H1 (cell line): ENCODE measurements at regions not wholly inside any gene's neighbourhood (a gene's known extent, or its start where the extent isn't known, plus 50 kb on each side); places are given as distances from the start of the nearest gene placed in this dataset.

Experiments used
- CTCF ChIA-PET: fragments of 300-600 bp; sonication (Branson Sonifier 250); formaldehyde crosslinking; loops from one replicate; lab custom pipeline; 2021; ENCODE audit not compliant: partially characterized antibody; lab: Charles Lee
- POLR2A ChIA-PET: fragments of 300-600 bp; sonication (Branson Sonifier 250); formaldehyde crosslinking; loops from one replicate; lab custom pipeline; 2021; ENCODE audit warnings: inconsistent platforms; ENCODE audit not compliant: partially characterized antibody; lab: Charles Lee
- DNase-seq, 2 experiments: peaks; one replicate each; pipeline versions ENCODE4 v3.0.0 to v3.0.0-alpha.2; 2010 to 2022; ENCODE audit warnings: low spot score in 2 of 2, low read depth in 1 of 2, mixed read lengths in 1 of 2
- FAIRE-seq: peaks from 2 replicates; lab custom pipeline; 2011; peaks lifted over from hg19 to GRCh38; lab: Jason Lieb, UNC
- H2AFZ ChIP-seq: 2 replicates; pipeline ENCODE4 v1.8.1; 2012; ENCODE audit warnings: low read length, inconsistent platforms
- H2AK5ac ChIP-seq: 2 replicates; pipeline ENCODE4 v1.6.1; 2013; ENCODE audit warnings: low read depth, low read length
- H2BK120ac ChIP-seq: replicated peaks from 2 replicates; pipeline ENCODE3; 2013; ENCODE audit warnings: low read depth, low read length, inconsistent platforms
- H2BK12ac ChIP-seq: 2 replicates; pipeline ENCODE4 v1.6.1; 2013; ENCODE audit warnings: low read depth, low read length
- H2BK15ac ChIP-seq: 2 replicates; pipeline ENCODE4 v1.6.1; 2013; ENCODE audit warnings: low read length
- H2BK20ac ChIP-seq: 2 replicates; pipeline ENCODE4 v1.6.1; 2013; ENCODE audit warnings: low read length
- H2BK5ac ChIP-seq: 2 replicates; pipeline ENCODE4 v1.6.1; 2013; ENCODE audit warnings: low read depth, low read length
- H3K14ac ChIP-seq: 2 replicates; pipeline ENCODE4 v1.6.1; 2013; ENCODE audit warnings: inconsistent platforms; ENCODE audit not compliant: insufficient read length
- H3K18ac ChIP-seq: 2 replicates; pipeline ENCODE4 v1.6.1; 2013; ENCODE audit warnings: low read length; ENCODE audit errors: extremely low read depth
- H3K23ac ChIP-seq: 2 replicates; pipeline ENCODE4 v1.6.1; 2013; ENCODE audit warnings: inconsistent platforms; ENCODE audit not compliant: insufficient read length
- H3K23me2 ChIP-seq: 2 replicates; pipeline ENCODE4 v1.6.1; 2013; ENCODE audit warnings: low read depth, low read length
- H3K27ac ChIP-seq: 2 replicates; pipeline ENCODE4 v1.6.1; 2011; ENCODE audit warnings: low read depth, low read length, inconsistent platforms
- H3K27me3 ChIP-seq, 4 experiments: replicated peaks in 1 of 4; 1 replicate in 1 of 4; 2 replicates in 3 of 4; pipeline versions ENCODE4 v1.6.1 to v1.8.1; 2011 to 2013; ENCODE audit warnings: low read length in 3 of 4, mild to moderate bottlenecking in 3 of 4, inconsistent platforms in 2 of 4, mixed read lengths in 2 of 4, moderate library complexity in 1 of 4; ENCODE audit not compliant: control insufficient read depth in 3 of 4, insufficient read depth in 3 of 4; ENCODE audit errors: extremely low read depth in 1 of 4
- H3K36me3 ChIP-seq, 4 experiments: 2 replicates each; pipeline versions ENCODE4 v1.6.1 to v1.8.1; 2011 to 2013; ENCODE audit warnings: mild to moderate bottlenecking in 4 of 4, low read length in 3 of 4, moderate library complexity in 2 of 4, control low read depth in 1 of 4, inconsistent platforms in 1 of 4; ENCODE audit not compliant: insufficient read depth in 4 of 4, control insufficient read depth in 2 of 4
- H3K4ac ChIP-seq: replicated peaks from 2 replicates; pipeline ENCODE3; 2013; ENCODE audit warnings: low read length, low read depth, mixed read lengths, inconsistent platforms; ENCODE audit not compliant: insufficient read length
- H3K4me1 ChIP-seq, 4 experiments: replicated peaks in 1 of 4; 1 replicate in 1 of 4; 2 replicates in 3 of 4; pipeline versions ENCODE4 v1.6.1 to v1.8.1; 2011 to 2013; ENCODE audit warnings: low read length in 3 of 4, inconsistent platforms in 2 of 4, mixed read lengths in 1 of 4; ENCODE audit not compliant: insufficient read depth in 4 of 4, control insufficient read depth in 3 of 4
- H3K4me2 ChIP-seq, 2 experiments: 2 replicates each; pipeline versions ENCODE4 v1.6.1 to v1.8.1; 2011 to 2013; ENCODE audit warnings: low read depth in 2 of 2, low read length in 2 of 2, control low read depth in 1 of 2, inconsistent platforms in 1 of 2, mild to moderate bottlenecking in 1 of 2; ENCODE audit not compliant: insufficient read depth in 1 of 2
- H3K4me3 ChIP-seq, 4 experiments: fragments of 200-600, 300-600 bp in 1 of 4; sonication (generic), shearing (Covaris generic), sonication (Bioruptor Twin) in 1 of 4; 2 replicates each; pipeline versions ENCODE4 v1.5.1 to v1.8.1; 2011 to 2016; ENCODE audit warnings: low read length in 4 of 4, low read depth in 3 of 4, control low read depth in 2 of 4, inconsistent platforms in 2 of 4, mild to moderate bottlenecking in 2 of 4, mixed read lengths in 1 of 4, moderate library complexity in 1 of 4; ENCODE audit not compliant: insufficient read depth in 2 of 4; ENCODE audit errors: extremely low read depth in 1 of 4
- H3K56ac ChIP-seq: replicated peaks from 2 replicates; pipeline ENCODE3; 2013; ENCODE audit warnings: low read depth, mild to moderate bottlenecking, mixed read lengths, low read length, inconsistent platforms; ENCODE audit not compliant: insufficient read length
- H3K79me1 ChIP-seq: 2 replicates; pipeline ENCODE4 v1.6.1; 2013; ENCODE audit warnings: low read depth, low read length, control low read depth
- H3K79me2 ChIP-seq, 2 experiments: 2 replicates each; pipeline versions ENCODE4 v1.6.1 to v1.8.1; 2012 to 2013; ENCODE audit warnings: low read length in 2 of 2, mild to moderate bottlenecking in 2 of 2, inconsistent platforms in 1 of 2; ENCODE audit not compliant: insufficient read depth in 2 of 2, control insufficient read depth in 1 of 2
- H3K9ac ChIP-seq, 4 experiments: replicated peaks in 1 of 4; 1 replicate in 1 of 4; 2 replicates in 3 of 4; pipeline versions ENCODE4 v1.6.1 to v1.8.1; 2011 to 2013; ENCODE audit warnings: low read depth in 3 of 4, low read length in 3 of 4, control low read depth in 2 of 4, mild to moderate bottlenecking in 2 of 4, moderate library complexity in 2 of 4, inconsistent platforms in 1 of 4; ENCODE audit errors: extremely low read depth in 1 of 4
- H3K9me3 ChIP-seq, 2 experiments: 2 replicates each; pipeline versions ENCODE4 v1.6.1 to v1.8.1; 2012 to 2013; ENCODE audit warnings: mild to moderate bottlenecking in 2 of 2, moderate library complexity in 2 of 2, control low read depth in 1 of 2, inconsistent platforms in 1 of 2, low read depth in 1 of 2, low read length in 1 of 2, mixed read lengths in 1 of 2; ENCODE audit not compliant: insufficient read depth in 2 of 2
- H4K20me1 ChIP-seq, 2 experiments: replicated peaks in 1 of 2; 2 replicates each; pipeline versions ENCODE3 to v1.8.1; 2011 to 2013; ENCODE audit warnings: inconsistent platforms in 2 of 2, low read length in 2 of 2, mild to moderate bottlenecking in 1 of 2; ENCODE audit not compliant: insufficient read depth in 2 of 2, control insufficient read depth in 1 of 2
- H4K5ac ChIP-seq: 2 replicates; pipeline ENCODE4 v1.6.1; 2013; ENCODE audit warnings: low read length, low read depth, mixed read lengths, inconsistent platforms; ENCODE audit not compliant: insufficient read length
- H4K8ac ChIP-seq: 2 replicates; pipeline ENCODE4 v1.8.0; 2013; ENCODE audit warnings: mild to moderate bottlenecking, moderate library complexity, low read length, inconsistent platforms; ENCODE audit not compliant: insufficient read depth; ENCODE audit errors: extremely low read depth
- H4K91ac ChIP-seq: replicated peaks from 2 replicates; pipeline ENCODE3; 2013; ENCODE audit warnings: low read length, mixed read lengths, inconsistent platforms; ENCODE audit not compliant: insufficient read length
- CREB1 ChIP-seq: IDR thresholded peaks from 2 replicates; pipeline ENCODE4 v1.6.1; 2012; ENCODE audit warnings: inconsistent platforms
- EP300 ChIP-seq, 2 experiments: IDR thresholded peaks; 1 replicate in 1 of 2; 2 replicates in 1 of 2; pipeline ENCODE4 v1.6.1; 2011 to 2012; ENCODE audit warnings: low read depth in 2 of 2, low read length in 2 of 2, mild to moderate bottlenecking in 2 of 2, borderline replicate concordance in 1 of 2, inconsistent platforms in 1 of 2, moderate library complexity in 1 of 2
- JUND ChIP-seq: IDR thresholded peaks from 2 replicates; pipeline ENCODE4 v1.6.1; 2011; ENCODE audit warnings: mild to moderate bottlenecking, improper control_type of control experiment, low read length
- KDM1A ChIP-seq: fragments of 200-600, 300-600 bp; sonication (generic); IDR thresholded peaks from 2 replicates; pipeline ENCODE4 v1.7.1; 2016; ENCODE audit warnings: mild to moderate bottlenecking, low read length, borderline replicate concordance
- MAFK ChIP-seq: IDR thresholded peaks from 2 replicates; pipeline ENCODE4 v1.6.1; 2012; ENCODE audit warnings: low read depth, mild to moderate bottlenecking, improper control_type of control experiment, low read length
- POLR2A ChIP-seq, 2 experiments: IDR thresholded peaks; 1 replicate in 1 of 2; 2 replicates in 1 of 2; pipeline ENCODE4 v1.6.1; 2011; ENCODE audit warnings: low read depth in 2 of 2, low read length in 2 of 2, mild to moderate bottlenecking in 2 of 2; ENCODE audit errors: control extremely low read depth in 1 of 2
- RXRA ChIP-seq: IDR thresholded peaks from 2 replicates; pipeline ENCODE4 v1.6.1; 2011; ENCODE audit warnings: low read depth, mild to moderate bottlenecking, low read length, moderate library complexity; ENCODE audit not compliant: insufficient read depth
- SIX5 ChIP-seq: IDR thresholded peaks from 2 replicates; pipeline ENCODE4 v1.6.1; 2011; ENCODE audit warnings: mild to moderate bottlenecking, low read depth, low read length
- SP2 ChIP-seq: IDR thresholded peaks from 2 replicates; pipeline ENCODE4 v1.6.1; 2012; ENCODE audit warnings: mild to moderate bottlenecking, low read length, inconsistent platforms
- TAF1 ChIP-seq: IDR thresholded peaks from 2 replicates; pipeline ENCODE4 v1.6.1; 2011; ENCODE audit warnings: mild to moderate bottlenecking, low read depth, low read length
- WGBS, 2 experiments: shearing (Covaris generic) in 1 of 2; methylation state at CpG; one replicate each; pipeline versions ENCODE4 v1.1.6 to v1.1.7; 2013 to 2015; ENCODE audit warnings: low lambda C conversion rate in 2 of 2, mixed read lengths in 2 of 2, inconsistent platforms in 1 of 2, low coverage in 1 of 2, missing lambda C conversion rate in 1 of 2; ENCODE audit not compliant: insufficient replicate concordance in 2 of 2, insufficient coverage in 1 of 2, insufficient read length in 1 of 2; ENCODE audit errors: extremely low coverage in 1 of 2, missing lambda C conversion rate in 1 of 2; 5-methylcytosine and 5-hydroxymethylcytosine counted together
- TF ChIP-seq, protein P1 (sequence below): IDR thresholded peaks from 2 replicates; pipeline ENCODE4 v1.6.1; 2012; ENCODE audit warnings: inconsistent platforms
- TF ChIP-seq, protein P2 (sequence below), 3 experiments: IDR thresholded peaks; 1 replicate in 2 of 3; 2 replicates in 1 of 3; pipeline versions ENCODE4 v1.5.1 to v1.6.1; 2011; ENCODE audit warnings: low read length in 3 of 3, mild to moderate bottlenecking in 3 of 3, inconsistent platforms in 2 of 3, low read depth in 1 of 3, moderate library complexity in 1 of 3; ENCODE audit not compliant: insufficient read depth in 1 of 3; ENCODE audit errors: control extremely low read depth in 1 of 3
- TF ChIP-seq, protein P3 (sequence below): IDR thresholded peaks from 2 replicates; pipeline ENCODE4 v1.6.1; 2011; ENCODE audit warnings: low read depth, mild to moderate bottlenecking, low read length; ENCODE audit not compliant: insufficient read depth

DNA sequence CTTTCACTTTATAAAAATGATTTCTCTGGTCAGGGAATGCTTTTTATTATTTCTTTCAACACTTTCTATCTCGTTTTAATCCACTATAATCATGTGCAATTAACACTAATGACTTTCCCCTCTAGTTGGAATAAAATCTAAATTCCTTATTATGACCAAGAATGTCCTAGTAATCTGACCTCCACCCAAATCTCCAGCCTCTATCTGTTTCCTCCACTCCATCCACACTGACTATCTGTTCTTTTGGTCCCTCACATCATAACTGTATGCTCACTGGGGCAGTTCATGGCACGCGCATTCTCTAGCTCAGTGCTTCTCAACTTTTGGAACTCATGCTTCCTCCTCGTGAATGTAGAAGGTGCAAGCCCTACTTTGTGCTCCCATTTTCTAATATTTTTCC, 244.7 kb downstream of the POSTN start:
- Histone ChIP-seq H3K23me2 (no peaks in the 10 kb centered on the region), H3K4me2 (no peak overlapping the region), H4K91ac (no peak overlapping the region), H2AK5ac (no peak overlapping the region), H3K79me1 (no peaks in the 10 kb centered on the region), H4K20me1 (no peaks in the 10 kb centered on the region), H4K5ac (no peak overlapping the region), H3K9me3 (no peaks in the 10 kb centered on the region), H2BK12ac (no peak overlapping the region), H3K18ac (no peak overlapping the region), H3K4ac (no peak overlapping the region), H2BK15ac (no peak overlapping the region), H2BK120ac (no peak overlapping the region), H2BK5ac (no peak overlapping the region), H3K36me3 (no peaks in the 10 kb centered on the region), H3K14ac (no peak overlapping the region), H4K8ac (no peak overlapping the region), H3K56ac (no peak overlapping the region), H2AFZ (no peak overlapping the region), H3K27me3 (no peaks in the 10 kb centered on the region), H3K4me1 (no peaks in the 10 kb centered on the region), H3K4me3 (no peak overlapping the region), H2BK20ac (no peak overlapping the region), H3K9ac (no peak overlapping the region), H3K23ac (no peak overlapping the region), H3K79me2 (no peaks in the 10 kb centered on the region), H3K27ac (no peak overlapping the region)
- no peak for DNase-seq
- no peak for FAIRE-seq
- 86% methylated on average over 4 of the region's 4 CpGs; no CpG with 5 or more reads in 1 of the 2 experiments for WGBS, 2 experiments
- ChIA-PET POLR2A (no interaction called here), CTCF (no interaction called here)
- no peak for TF ChIP-seq KDM1A
- no peak for TF ChIP-seq JUND
- TF ChIP-seq, protein P1, sequence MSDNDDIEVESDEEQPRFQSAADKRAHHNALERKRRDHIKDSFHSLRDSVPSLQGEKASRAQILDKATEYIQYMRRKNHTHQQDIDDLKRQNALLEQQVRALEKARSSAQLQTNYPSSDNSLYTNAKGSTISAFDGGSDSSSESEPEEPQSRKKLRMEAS, result no peak
- TF ChIP-seq POLR2A (IDR thresholded peaks at IDR 0.05; ENCODE audit: control extremely low read depth in 1 of 2, low read depth in 2 of 2, low read length in 2 of 2), result no peak
- TF ChIP-seq TAF1, result no peak
- TF ChIP-seq SIX5, result no peak
- no peak for TF ChIP-seq RXRA
- TF ChIP-seq, protein P2, sequence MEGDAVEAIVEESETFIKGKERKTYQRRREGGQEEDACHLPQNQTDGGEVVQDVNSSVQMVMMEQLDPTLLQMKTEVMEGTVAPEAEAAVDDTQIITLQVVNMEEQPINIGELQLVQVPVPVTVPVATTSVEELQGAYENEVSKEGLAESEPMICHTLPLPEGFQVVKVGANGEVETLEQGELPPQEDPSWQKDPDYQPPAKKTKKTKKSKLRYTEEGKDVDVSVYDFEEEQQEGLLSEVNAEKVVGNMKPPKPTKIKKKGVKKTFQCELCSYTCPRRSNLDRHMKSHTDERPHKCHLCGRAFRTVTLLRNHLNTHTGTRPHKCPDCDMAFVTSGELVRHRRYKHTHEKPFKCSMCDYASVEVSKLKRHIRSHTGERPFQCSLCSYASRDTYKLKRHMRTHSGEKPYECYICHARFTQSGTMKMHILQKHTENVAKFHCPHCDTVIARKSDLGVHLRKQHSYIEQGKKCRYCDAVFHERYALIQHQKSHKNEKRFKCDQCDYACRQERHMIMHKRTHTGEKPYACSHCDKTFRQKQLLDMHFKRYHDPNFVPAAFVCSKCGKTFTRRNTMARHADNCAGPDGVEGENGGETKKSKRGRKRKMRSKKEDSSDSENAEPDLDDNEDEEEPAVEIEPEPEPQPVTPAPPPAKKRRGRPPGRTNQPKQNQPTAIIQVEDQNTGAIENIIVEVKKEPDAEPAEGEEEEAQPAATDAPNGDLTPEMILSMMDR (IDR thresholded peaks at IDR 0.05; ENCODE audit: control extremely low read depth in 1 of 3, insufficient read depth in 1 of 3, low read depth in 1 of 3, low read length in 3 of 3), result no peak
- TF ChIP-seq EP300 (IDR thresholded peaks at IDR 0.05; ENCODE audit: borderline replicate concordance in 1 of 2, low read depth in 2 of 2, low read length in 2 of 2), result no peak
- TF ChIP-seq, protein P3, sequence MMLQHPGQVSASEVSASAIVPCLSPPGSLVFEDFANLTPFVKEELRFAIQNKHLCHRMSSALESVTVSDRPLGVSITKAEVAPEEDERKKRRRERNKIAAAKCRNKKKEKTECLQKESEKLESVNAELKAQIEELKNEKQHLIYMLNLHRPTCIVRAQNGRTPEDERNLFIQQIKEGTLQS, result no peak
- TF ChIP-seq CREB1, result no peak
- no peak for TF ChIP-seq MAFK
- TF ChIP-seq SP2, result no peak
